NCI-H2081 treated with DMSO at 0.1 percent for 48 hours (cell line): ENCODE measurements at regions not wholly inside any gene's neighbourhood (a gene's known extent, or its start where the extent isn't known, plus 50 kb on each side); places are given as distances from the start of the nearest gene placed in this dataset.

Experiments used
- DNase-seq: peaks from one replicate; lab custom pipeline; 2025; lab: John Stamatoyannopoulos, UW

GRCh38 chr9:31089549-31090221, 1294.8 kb upstream of the ACO1 start:
- DNase-seq = no peak

DNA sequence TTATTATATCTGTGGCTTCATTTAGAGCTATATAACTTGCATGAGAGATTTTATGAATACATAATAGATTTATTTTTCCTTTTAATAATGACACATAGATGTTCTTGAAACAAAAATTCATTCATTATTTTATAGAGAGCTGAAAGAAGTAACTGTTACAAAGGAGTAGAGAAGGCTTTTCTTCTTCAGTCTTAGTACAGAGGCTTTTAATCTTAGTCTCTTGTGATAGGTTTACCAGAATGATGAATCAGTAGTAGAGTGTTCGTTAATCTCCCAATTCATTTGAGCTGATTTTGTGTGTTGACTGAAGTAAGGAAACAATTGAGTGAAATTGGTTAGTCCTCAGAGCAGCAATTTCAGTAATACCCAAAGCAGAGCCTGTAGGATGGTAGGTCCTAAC, 1284.1 kb upstream of the ACO1 start:
- no peak for DNase-seq

DNA sequence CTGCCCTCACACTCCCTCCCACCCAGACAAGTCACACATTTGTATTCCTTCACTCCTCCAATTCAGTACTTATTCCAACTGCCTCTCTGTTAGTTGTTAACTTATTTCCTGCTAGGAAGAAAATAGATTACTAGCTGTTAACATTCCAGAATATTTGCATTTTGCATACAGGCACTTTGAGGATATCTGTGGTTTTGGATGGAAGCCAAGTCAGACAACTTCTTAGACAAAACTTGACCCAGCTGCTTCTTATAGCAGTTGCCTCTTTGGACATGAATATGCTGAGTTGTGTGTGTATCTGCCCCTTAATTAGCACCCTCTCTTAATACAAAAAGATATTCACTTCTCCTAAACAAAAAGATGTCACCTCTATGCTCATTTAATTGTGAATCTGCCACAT, 1280.6 kb upstream of the ACO1 start:
- DNase-seq = no peak

DNA sequence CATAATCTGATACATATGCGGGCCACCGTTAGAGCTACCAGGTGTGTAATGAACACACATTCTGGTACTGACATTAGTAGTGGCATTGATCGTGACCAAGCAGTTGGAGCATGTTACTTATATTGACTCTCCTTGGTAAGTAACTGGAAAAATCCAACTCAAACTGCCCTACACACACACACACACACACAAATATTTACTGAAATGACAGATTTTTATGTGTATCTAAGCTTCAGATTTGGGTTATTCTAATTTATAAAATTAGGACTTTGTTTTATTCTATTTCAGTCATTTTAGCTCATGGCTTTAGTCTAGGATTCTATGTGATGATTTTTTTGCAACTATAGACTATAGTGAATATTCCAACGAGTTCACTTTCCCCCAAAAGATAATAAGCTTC, 1280.2 kb upstream of the ACO1 start:
- DNase-seq = no peak

DNA sequence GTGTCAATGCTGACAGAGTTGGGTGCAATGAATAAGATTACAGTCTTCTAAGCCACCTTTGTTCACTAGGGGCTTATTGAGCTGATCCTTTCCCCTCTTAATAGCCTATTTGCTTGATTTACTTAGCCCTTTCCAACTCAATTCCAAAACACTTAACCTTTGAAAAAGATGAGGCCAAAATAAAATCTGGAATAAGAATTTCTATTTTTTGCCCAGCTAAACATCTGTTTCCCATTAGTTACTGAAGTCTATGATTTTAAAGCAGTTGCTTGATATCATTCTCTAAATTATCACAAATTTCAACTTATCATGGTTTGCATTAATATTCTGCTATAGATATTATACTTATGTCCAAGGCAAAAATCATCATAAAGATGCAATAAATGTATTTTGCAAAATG, 1272.0 kb upstream of the ACO1 start:
- no peak for DNase-seq

- DNase-seq = no peak
These were observed 1270.1 kb upstream of the ACO1 start for GRCh38 chr9:31114346-31114745.

GRCh38 chr9:31119890-31120454, 1264.5 kb upstream of the ACO1 start:
- DNase-seq = peak; percentile 39

DNA sequence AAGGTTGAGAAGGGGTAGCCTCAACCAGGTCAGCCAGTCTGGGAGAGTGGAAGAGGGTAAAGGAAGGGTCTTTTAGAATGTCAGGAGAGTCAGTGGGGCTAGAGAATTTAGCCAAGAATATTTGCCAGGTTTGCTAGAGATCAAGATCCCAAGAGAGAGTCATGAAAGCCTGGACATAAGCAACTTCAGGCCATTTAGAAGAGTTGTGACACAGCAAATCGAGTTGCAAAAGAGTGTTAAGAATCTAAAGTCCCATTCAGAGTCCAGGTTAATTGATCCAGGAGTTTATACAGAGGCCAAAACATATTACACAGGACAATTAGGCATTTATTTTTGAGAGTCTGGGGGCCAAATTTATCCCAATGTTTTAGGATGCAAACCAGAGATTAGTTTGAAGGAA, 1260.1 kb upstream of the ACO1 start:
- no peak for DNase-seq

DNA sequence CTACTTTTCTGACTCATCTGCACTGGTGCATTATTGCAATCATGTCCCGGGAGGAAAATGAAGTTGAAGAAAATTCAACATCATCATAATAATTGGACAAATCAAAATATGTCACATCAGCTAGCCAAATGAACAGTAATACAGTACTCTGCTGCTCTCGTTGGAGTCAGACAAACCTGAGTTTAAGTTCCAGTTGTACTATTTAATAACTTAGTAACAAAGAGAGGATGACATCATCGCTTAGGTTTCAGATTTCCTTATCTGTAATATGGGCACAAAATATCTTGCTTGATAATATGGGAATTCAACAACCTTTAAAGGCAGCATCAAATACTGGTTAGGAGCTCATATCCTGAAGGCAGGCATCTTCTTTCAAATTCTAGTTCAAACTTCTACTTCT, 1248.9 kb upstream of the ACO1 start:
- DNase-seq = no peak

GRCh38 chr9:31136524-31136923, 1247.9 kb upstream of the ACO1 start:
- no peak for DNase-seq

DNA sequence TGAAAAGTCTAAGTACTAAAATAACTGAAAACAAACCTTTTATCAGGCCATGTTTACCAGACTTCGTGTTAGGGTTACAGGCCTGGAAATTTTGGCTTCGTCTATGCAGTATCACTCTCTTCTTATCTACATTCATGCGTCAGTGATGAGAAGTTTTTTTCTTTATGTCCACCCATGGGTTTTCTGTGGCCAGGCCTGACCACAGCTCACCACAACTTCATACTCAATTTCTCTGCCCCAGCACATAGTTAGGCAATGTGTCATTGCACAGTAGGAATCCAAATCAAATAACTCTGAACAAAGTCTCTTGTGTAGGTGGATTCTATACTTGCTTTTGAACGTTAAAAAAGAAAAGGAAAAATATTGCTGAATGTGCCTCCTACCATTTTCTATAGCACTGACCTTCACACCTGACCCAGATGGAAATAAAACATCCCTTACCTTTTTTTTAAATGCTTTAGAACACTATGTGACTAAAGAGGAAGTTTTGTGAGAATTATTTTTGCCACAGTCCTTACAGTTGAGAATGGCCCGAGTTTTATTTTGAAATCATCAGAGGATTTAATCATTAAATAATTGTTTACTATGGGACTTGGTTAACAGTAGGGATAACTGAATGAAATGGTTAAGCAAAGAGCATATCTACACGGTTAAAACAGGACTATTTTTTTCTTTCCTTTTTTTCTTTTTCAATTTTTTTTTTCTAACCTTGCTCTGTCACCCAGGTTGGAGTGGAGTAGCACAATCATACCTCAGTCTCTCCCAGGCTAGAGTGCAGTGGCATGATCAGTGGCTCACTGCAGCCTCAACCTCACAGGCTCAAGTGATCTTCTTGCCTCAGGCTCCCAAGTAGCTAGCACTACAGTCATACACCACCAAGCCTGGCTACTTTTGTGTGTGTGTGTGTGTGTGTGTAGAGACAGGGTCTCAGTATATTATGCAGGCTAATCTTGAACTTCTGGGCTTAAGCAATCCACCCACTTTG, 1247.0 kb upstream of the ACO1 start:
- DNase-seq = no peak

- DNase-seq = no peak
These were observed 1244.1 kb upstream of the ACO1 start for GRCh38 chr9:31140316-31140715.

DNA sequence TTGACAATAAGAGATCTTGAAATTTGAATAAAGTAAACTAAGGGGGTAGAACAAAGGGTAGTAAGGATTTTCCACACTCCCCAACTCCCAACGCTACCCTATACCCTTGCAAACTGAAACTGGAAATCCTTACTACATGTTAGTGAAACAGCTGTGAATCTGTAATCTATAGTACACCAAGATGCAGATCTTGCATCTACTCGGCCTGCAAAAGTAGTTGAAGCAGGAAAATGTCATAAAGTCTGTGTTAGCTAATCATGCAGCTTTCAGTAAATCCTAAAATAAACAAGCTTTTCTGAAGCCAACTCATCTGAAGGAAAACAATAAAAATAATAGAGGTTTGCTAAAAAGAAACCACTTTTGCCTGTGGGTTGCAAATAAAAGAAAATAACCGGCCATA, 1242.0 kb upstream of the ACO1 start:
- DNase-seq = no peak

- no peak for DNase-seq
These were observed 1239.8 kb upstream of the ACO1 start for GRCh38 chr9:31144614-31145013.

DNA sequence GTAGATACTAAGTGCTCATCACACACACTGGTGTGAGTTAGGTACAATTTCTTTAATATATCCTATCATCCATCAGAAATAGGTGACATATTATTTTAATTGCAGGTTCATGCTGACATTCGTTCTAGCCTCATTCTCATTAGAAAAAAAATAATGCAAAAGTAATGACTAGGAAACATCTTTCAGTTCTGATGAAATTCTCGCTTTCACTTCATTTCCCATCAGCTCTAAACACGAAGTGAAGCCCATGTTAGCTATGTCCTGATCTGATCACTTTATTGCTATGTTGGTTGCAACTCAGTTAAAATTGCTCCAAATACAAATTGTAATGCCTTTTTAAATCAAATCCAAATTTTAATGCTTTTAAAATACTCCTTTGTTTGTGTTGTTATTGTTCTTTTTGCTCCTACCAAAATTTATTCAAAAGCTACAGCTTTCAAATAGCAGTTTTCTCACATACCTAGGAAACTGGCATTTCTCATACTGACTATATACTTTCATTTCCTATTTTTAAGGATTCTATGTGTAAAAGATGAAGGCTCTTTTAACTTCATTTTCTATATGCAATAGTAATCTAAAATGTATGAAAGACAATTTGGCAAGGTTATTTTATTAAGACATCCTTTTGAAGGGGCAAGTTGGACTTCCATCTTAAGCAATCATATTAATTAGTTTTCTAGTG, 1237.8 kb upstream of the ACO1 start:
- no peak for DNase-seq

DNA sequence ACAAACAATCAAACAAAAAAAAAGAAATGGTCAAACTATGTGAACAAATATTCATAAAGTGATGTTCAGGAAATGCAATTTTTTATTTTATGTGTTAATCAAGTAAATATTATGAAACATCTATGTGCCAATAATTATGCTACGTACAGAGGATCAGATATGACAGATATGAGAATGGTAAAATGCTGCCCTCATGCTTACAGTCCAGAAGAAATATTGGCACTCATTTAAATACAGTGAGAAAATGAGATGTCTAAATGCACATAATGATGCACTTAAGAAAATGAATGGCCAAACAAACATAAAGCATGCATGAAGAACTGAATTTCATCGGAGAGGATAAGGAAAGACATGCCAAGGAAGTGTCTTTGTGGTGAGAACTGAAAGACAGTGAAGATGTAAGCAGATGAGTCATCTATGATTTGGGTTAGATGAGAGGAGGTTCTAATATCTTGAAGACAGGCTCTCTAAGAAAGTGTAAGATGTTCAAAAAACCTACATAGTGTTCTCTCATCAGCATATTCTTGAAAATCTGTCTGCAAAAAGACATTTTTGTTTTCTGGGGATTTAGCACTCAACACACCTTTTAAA, 1231.1 kb upstream of the ACO1 start:
- no peak for DNase-seq

DNA sequence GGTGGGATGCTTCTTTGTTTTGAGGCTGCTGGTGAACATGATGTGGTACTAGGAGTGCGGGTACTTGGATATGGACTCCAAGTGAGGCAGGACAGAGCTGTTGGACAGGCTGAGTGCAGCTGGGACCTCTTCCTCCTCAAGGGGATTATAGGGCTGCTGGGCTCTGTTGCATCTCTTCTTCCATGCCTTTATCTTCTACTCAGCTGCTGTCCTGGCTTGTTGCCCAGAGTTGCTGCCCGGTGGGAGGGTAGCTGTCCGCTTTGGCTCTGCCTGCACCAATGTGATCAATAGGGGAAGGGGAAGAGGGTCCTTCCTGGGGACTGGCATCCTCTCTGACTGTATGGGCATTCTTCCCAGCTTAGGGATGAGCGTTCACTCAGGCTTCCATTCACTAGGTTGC, 1217.9 kb upstream of the ACO1 start:
- DNase-seq = no peak

- DNase-seq = no peak
These were observed 1216.3 kb upstream of the ACO1 start for GRCh38 chr9:31168161-31168560.

GRCh38 chr9:31174681-31175080, 1209.8 kb upstream of the ACO1 start:
- no peak for DNase-seq

DNA sequence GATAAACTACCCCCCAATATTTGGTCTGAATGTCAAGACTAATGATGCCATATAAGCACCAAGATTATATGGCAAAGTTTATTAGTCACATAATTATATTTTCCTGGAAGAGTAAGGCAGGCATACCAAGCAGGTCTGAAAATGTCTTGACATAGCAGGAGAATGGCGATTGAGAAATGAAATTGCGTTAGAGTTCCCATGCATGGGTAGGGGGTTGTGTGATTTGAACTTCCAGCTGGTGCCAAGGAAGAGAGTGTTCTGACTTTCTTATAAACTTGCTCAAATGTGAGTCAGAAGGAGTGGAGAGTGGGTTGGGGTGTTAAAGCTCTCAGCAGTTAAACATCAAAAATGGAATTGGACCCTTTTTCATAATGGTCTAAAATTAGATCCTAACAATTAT, 1200.6 kb upstream of the ACO1 start:
- DNase-seq = no peak

- no peak for DNase-seq
These were observed 1198.6 kb upstream of the ACO1 start for GRCh38 chr9:31185831-31186230.

- no peak for DNase-seq
These were observed 1195.9 kb upstream of the ACO1 start for GRCh38 chr9:31188496-31188895.
